ENCODE measurements at regions not wholly inside any gene's neighbourhood (a gene's known extent, or its start where the extent isn't known, plus 50 kb on each side); places are given as distances from the start of the nearest gene placed in this dataset.

DNA sequence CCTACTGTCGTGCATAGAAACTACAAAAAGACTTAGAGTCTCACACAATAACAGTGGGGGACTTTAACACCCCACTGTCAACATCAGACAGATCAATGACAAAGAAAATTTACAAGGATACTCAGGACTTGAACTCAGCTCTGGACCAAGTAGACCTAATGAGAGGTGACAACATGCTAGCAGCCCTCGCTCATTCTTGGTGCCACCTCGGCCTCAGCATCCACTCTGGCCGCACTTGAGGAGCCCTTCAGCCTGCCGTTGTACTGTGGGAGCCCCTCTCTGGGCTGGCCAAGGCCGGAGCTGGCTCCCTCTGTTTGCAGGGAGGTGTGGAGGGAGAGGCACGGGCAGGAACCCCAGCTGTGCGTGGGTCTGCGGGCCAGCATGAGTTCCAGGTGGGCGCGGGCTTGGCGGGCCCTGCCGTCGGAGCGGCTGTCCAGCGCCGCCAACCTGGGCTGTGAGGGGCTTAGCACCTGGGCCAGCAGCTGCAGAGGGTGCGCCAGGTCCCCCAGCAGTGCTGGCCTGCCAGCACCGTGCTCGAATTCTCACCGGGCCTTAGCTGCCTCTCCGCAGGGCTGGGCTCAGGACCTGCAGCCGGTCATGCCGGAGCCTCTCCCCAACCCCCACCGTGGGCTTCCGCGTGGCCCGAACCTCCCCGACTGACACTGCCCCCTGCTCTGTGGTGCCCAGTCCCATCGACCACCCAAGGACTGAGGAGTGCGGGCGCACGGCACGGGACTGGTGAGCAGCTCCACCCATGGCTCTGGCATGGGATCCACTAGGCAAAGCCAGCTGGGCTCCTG, 205.6 kb downstream of the FRK start:
- Histone ChIP-seq H3K36me3 (no peaks in the 10 kb centered on the region), H3K27me3 (no peaks in the 10 kb centered on the region), H3K9me3 (peaks cover 0 to 4% (median 2%) of the 10 kb centered on the region in 4 donors), H3K4me3 (no peak overlapping the region), H3K4me1 (no peaks in the 10 kb centered on the region), H3K27ac (no peak overlapping the region)
- intact Hi-C loops (cut with DNase I), result no loop called here
- TF ChIP-seq EP300 (IDR thresholded peaks at IDR 0.05) (no peak), POLR2A (IDR thresholded peaks at IDR 0.05) (no peak), POLR2AphosphoS5 (IDR thresholded peaks at IDR 0.05) (no peak)
- TF ChIP-seq, protein P1, sequence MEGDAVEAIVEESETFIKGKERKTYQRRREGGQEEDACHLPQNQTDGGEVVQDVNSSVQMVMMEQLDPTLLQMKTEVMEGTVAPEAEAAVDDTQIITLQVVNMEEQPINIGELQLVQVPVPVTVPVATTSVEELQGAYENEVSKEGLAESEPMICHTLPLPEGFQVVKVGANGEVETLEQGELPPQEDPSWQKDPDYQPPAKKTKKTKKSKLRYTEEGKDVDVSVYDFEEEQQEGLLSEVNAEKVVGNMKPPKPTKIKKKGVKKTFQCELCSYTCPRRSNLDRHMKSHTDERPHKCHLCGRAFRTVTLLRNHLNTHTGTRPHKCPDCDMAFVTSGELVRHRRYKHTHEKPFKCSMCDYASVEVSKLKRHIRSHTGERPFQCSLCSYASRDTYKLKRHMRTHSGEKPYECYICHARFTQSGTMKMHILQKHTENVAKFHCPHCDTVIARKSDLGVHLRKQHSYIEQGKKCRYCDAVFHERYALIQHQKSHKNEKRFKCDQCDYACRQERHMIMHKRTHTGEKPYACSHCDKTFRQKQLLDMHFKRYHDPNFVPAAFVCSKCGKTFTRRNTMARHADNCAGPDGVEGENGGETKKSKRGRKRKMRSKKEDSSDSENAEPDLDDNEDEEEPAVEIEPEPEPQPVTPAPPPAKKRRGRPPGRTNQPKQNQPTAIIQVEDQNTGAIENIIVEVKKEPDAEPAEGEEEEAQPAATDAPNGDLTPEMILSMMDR (IDR thresholded peaks at IDR 0.05), result no peak
- WGBS, 2 donors, result 94 to 95% methylated on average over 34 of the region's 34 CpGs
- no peak for DNase-seq

DNA sequence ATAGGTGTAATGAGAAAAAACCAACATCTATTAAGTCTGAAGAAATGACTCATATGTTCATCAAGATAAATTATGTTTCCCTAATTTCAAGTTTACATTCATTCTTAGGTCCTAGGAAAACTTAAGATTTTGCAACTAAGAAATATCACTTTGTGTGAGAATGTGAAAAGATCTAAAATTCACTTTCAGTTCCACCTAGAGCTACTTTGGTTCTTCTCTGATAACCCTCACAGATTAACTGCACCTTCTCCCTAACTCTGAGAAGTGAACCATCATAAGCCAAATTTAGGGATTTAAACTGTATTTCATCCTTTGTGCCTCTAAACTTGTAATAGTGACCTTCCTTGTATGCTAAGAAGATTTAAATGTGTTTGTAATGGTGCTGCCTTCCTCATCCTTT, 213.0 kb downstream of the FRK start:
- Histone ChIP-seq H3K9me3 (no peaks in the 10 kb centered on the region), H3K27me3 (no peaks in the 10 kb centered on the region), H3K4me3 (no peak overlapping the region), H3K27ac (no peak overlapping the region), H3K36me3 (no peaks in the 10 kb centered on the region), H3K4me1 (no peaks in the 10 kb centered on the region)
- no peak for DNase-seq
- TF ChIP-seq EP300 (IDR thresholded peaks at IDR 0.05) (no peak), POLR2AphosphoS5 (IDR thresholded peaks at IDR 0.05) (no peak), POLR2A (IDR thresholded peaks at IDR 0.05) (no peak)
- TF ChIP-seq, protein P1 (IDR thresholded peaks at IDR 0.05), result no peak
- intact Hi-C loops (cut with DNase I), result no loop called here

GRCh38 chr6:115843945-115844344, 216.7 kb downstream of the FRK start:
- Histone ChIP-seq H3K4me3 (no peak overlapping the region), H3K9me3 (no peaks in the 10 kb centered on the region), H3K36me3 (no peaks in the 10 kb centered on the region), H3K27ac (no peak overlapping the region), H3K4me1 (no peaks in the 10 kb centered on the region), H3K27me3 (no peaks in the 10 kb centered on the region)
- TF ChIP-seq POLR2AphosphoS5 (IDR thresholded peaks at IDR 0.05) (no peak), EP300 (IDR thresholded peaks at IDR 0.05) (no peak), POLR2A (IDR thresholded peaks at IDR 0.05) (no peak)
- TF ChIP-seq, protein P1 (IDR thresholded peaks at IDR 0.05), result no peak
- DNase-seq, result no peak
- intact Hi-C loops (cut with DNase I), result no loop called here

- intact Hi-C loops (cut with DNase I), result no loop called here
- no peak overlapping the region for H3K27ac ChIP-seq
- TF ChIP-seq POLR2AphosphoS5 (IDR thresholded peaks at IDR 0.05) (no peak), POLR2A (IDR thresholded peaks at IDR 0.05) (no peak), EP300 (IDR thresholded peaks at IDR 0.05) (no peak)
- TF ChIP-seq, protein P1 (IDR thresholded peaks at IDR 0.05), result no peak
- no peak overlapping the region for H3K4me3 ChIP-seq
- H3K9me3 ChIP-seq, result no peaks in the 10 kb centered on the region
- 76 to 82% methylated on average over 3 of the region's 3 CpGs for WGBS, 2 donors
- no peaks in the 10 kb centered on the region for H3K27me3 ChIP-seq
- no peak for DNase-seq
- H3K36me3 ChIP-seq, result no peaks in the 10 kb centered on the region
- H3K4me1 ChIP-seq, result no peaks in the 10 kb centered on the region
Observed at GRCh38 chr6:115842338-115842737, 218.4 kb downstream of the FRK start.
